ENCODE measurements at regions not wholly inside any gene's neighbourhood (a gene's known extent, or its start where the extent isn't known, plus 50 kb on each side); places are given as distances from the start of the nearest gene placed in this dataset.

DNA sequence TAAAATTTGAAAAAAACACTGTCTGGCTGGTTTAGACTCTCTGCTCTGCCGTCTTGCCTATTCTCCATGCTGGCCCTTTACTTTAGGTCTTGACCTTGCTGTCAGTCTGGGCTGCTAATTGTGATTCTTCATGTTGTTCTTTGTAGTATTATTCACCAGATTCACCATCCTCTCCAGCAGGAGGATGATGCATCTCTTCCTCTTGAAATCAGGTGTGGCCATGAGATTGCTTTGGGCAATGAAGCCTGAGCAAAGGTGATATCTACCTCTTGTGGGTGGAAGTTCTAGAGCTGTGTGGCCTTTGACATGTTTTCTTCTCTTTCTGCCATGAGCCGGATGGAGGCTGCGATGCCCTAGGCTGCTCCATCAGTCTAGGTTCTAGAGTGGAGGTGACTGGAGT is 51.3 kb upstream of the ITPRID1 start:
- TF ChIP-seq, protein P1, sequence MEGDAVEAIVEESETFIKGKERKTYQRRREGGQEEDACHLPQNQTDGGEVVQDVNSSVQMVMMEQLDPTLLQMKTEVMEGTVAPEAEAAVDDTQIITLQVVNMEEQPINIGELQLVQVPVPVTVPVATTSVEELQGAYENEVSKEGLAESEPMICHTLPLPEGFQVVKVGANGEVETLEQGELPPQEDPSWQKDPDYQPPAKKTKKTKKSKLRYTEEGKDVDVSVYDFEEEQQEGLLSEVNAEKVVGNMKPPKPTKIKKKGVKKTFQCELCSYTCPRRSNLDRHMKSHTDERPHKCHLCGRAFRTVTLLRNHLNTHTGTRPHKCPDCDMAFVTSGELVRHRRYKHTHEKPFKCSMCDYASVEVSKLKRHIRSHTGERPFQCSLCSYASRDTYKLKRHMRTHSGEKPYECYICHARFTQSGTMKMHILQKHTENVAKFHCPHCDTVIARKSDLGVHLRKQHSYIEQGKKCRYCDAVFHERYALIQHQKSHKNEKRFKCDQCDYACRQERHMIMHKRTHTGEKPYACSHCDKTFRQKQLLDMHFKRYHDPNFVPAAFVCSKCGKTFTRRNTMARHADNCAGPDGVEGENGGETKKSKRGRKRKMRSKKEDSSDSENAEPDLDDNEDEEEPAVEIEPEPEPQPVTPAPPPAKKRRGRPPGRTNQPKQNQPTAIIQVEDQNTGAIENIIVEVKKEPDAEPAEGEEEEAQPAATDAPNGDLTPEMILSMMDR (IDR thresholded peaks at IDR 0.05) = no peak
- no peak for TF ChIP-seq POLR2AphosphoS5 (IDR thresholded peaks at IDR 0.05)
- TF ChIP-seq POLR2A (IDR thresholded peaks at IDR 0.05; ENCODE audit: low read depth) = no peak
